ENCODE measurements at regions not wholly inside any gene's neighbourhood (a gene's known extent, or its start where the extent isn't known, plus 50 kb on each side); places are given as distances from the start of the nearest gene placed in this dataset.

GRCh38 chr2:238663586-238663985 lies 184.3 kb upstream of the TWIST2 start:
- Histone ChIP-seq H3K9me3 (no peaks in the 10 kb centered on the region), H3K4me1 (no peaks in the 10 kb centered on the region), H3K27ac (no peak overlapping the region), H3K27me3 (no peaks in the 10 kb centered on the region), H3K4me3 (no peak overlapping the region), H3K36me3 (no peaks in the 10 kb centered on the region)
- ATAC-seq (no peak), DNase-seq (no peak)
- intact Hi-C loops (cut with DNase I; ENCODE audit: low total_unique reads) (no loop called here), in situ Hi-C loops (cut with MboI; ENCODE audit: low sequenced_read_pairs in 4 of 4) (no loop called here)
- TF ChIP-seq, protein P1, sequence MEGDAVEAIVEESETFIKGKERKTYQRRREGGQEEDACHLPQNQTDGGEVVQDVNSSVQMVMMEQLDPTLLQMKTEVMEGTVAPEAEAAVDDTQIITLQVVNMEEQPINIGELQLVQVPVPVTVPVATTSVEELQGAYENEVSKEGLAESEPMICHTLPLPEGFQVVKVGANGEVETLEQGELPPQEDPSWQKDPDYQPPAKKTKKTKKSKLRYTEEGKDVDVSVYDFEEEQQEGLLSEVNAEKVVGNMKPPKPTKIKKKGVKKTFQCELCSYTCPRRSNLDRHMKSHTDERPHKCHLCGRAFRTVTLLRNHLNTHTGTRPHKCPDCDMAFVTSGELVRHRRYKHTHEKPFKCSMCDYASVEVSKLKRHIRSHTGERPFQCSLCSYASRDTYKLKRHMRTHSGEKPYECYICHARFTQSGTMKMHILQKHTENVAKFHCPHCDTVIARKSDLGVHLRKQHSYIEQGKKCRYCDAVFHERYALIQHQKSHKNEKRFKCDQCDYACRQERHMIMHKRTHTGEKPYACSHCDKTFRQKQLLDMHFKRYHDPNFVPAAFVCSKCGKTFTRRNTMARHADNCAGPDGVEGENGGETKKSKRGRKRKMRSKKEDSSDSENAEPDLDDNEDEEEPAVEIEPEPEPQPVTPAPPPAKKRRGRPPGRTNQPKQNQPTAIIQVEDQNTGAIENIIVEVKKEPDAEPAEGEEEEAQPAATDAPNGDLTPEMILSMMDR (IDR thresholded peaks at IDR 0.05 in 4 of 5, conservative IDR thresholded peaks at IDR 0.05 in 1 of 5) = no peak
- TF ChIP-seq POLR2A (IDR thresholded peaks at IDR 0.05) = no peak

- intact Hi-C loops (cut with DNase I; ENCODE audit: low total_unique reads) = no loop called here
- DNase-seq (no peak), ATAC-seq (no peak)
- Histone ChIP-seq H3K4me1 (no peaks in the 10 kb centered on the region), H3K27me3 (no peaks in the 10 kb centered on the region), H3K9me3 (no peaks in the 10 kb centered on the region), H3K4me3 (no peak overlapping the region), H3K36me3 (no peaks in the 10 kb centered on the region), H3K27ac (no peak overlapping the region)
- in situ Hi-C loops (cut with MboI; ENCODE audit: low sequenced_read_pairs in 4 of 4) = no loop called here
- no peak for TF ChIP-seq POLR2A (IDR thresholded peaks at IDR 0.05)
- TF ChIP-seq, protein P1 (IDR thresholded peaks at IDR 0.05 in 4 of 5, conservative IDR thresholded peaks at IDR 0.05 in 1 of 5) = no peak
Observed at GRCh38 chr2:238665919-238666318, 182.0 kb upstream of the TWIST2 start.

DNA sequence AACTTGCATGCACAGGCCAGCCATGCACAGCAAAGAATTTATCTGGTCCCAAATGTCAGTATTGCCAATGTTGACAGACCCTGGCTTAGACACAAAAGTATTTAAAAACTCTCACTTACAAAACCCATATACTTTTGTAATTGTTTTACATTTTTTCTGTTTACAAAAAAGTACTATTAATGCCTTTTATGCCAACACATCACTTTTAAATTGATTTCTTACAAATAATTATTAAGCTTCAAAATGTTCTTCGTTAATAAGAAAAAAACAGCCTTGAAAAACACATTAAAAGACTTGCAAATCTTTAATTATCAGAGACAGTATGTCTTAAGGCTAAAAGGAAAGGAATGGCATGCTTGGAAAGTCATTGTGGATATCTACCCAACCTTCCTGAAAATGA lies 181.3 kb upstream of the TWIST2 start:
- in situ Hi-C loops (cut with MboI; ENCODE audit: low sequenced_read_pairs in 4 of 4) = no loop called here

DNA sequence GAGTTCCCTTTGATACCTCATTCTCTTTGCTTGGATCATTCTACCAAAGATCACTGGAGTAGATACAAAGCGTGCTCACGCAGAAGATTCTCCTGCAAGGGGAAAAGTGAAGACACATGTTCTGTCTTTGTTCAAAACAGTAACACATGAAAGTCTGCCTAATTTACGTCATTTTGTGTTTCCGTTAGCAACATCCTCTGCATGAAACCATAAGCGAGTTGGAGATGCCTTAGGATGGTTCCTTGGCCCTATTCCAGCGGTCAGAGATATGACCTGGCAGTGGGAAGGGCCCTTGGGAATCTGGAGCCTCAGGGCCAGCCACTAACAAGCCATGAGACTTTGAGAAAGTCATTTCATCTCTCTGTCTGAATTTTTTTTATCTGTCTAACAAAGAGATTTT lies 180.9 kb upstream of the TWIST2 start:
- no peak for TF ChIP-seq POLR2A (IDR thresholded peaks at IDR 0.05)
- TF ChIP-seq, protein P1 (IDR thresholded peaks at IDR 0.05 in 4 of 5, conservative IDR thresholded peaks at IDR 0.05 in 1 of 5) = no peak
- no peak overlapping the region for H3K27ac ChIP-seq
- in situ Hi-C loops (cut with MboI; ENCODE audit: low sequenced_read_pairs in 4 of 4) = no loop called here
- H3K36me3 ChIP-seq = no peaks in the 10 kb centered on the region
- ATAC-seq (no peak), DNase-seq (no peak)
- no peak overlapping the region for H3K4me3 ChIP-seq
- no peaks in the 10 kb centered on the region for H3K9me3 ChIP-seq
- H3K4me1 ChIP-seq = no peaks in the 10 kb centered on the region
- intact Hi-C loops (cut with DNase I; ENCODE audit: low total_unique reads) = no loop called here
- H3K27me3 ChIP-seq = no peaks in the 10 kb centered on the region

More for the DNA sequence above, 181.3 kb upstream of the TWIST2 start:
- no peak overlapping the region for H3K4me3 ChIP-seq
- no peaks in the 10 kb centered on the region for H3K27me3 ChIP-seq
- intact Hi-C loops (cut with DNase I; ENCODE audit: low total_unique reads) = no loop called here
- no peak for ATAC-seq
- TF ChIP-seq, protein P1 (IDR thresholded peaks at IDR 0.05 in 4 of 5, conservative IDR thresholded peaks at IDR 0.05 in 1 of 5) = no peak
- TF ChIP-seq POLR2A (IDR thresholded peaks at IDR 0.05) = no peak
- no peak overlapping the region for H3K27ac ChIP-seq
- H3K4me1 ChIP-seq = no peaks in the 10 kb centered on the region
- H3K9me3 ChIP-seq = no peaks in the 10 kb centered on the region
- no peak for DNase-seq
- no peaks in the 10 kb centered on the region for H3K36me3 ChIP-seq

- ATAC-seq (no peak), DNase-seq (no peak)
- in situ Hi-C loops (cut with MboI; ENCODE audit: low sequenced_read_pairs in 4 of 4) = no loop called here
- Histone ChIP-seq H3K27me3 (no peaks in the 10 kb centered on the region), H3K27ac (no peak overlapping the region), H3K4me3 (no peak overlapping the region), H3K4me1 (no peaks in the 10 kb centered on the region), H3K36me3 (no peaks in the 10 kb centered on the region), H3K9me3 (no peaks in the 10 kb centered on the region)
- TF ChIP-seq, protein P1 (IDR thresholded peaks at IDR 0.05 in 4 of 5, conservative IDR thresholded peaks at IDR 0.05 in 1 of 5) = no peak
- no peak for TF ChIP-seq POLR2A (IDR thresholded peaks at IDR 0.05)
- intact Hi-C loops (cut with DNase I; ENCODE audit: low total_unique reads) = no loop called here
Observed at GRCh38 chr2:238667639-238668038, 180.2 kb upstream of the TWIST2 start.
